ENCODE measurements at regions not wholly inside any gene's neighbourhood (a gene's known extent, or its start where the extent isn't known, plus 50 kb on each side); places are given as distances from the start of the nearest gene placed in this dataset.

DNA sequence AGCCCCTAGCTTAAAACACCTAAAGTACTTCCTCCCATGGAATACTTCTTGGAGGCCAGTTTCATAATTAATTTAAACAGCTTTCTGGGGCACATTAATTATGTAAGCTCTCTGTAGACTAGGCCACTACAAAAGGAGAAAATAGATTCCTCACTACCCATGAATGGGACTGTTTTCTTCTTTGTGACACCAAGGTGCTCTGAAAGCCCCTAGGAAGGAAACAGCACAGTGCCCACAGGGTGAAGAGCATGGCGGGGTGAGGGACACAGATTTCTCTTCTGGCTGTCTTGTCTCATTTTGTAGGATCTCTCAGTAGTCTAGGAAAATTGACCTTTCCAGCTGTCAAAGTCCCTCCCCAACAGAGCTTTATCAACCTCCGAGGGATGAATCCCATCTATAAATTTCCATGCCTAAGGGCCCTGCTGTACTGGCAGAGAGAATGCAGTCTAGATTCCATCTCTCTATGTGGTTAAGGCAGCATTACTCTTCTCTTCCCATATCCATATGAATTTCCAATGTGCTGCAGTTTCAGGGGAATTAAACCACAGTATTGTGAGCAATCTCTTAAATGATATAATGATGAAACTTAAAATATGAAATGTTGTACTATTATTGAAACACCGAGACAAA, 183.6 kb upstream of the GRIP1 start:
- TF ChIP-seq SAFB2 (CRISPR knock-in tag; IDR thresholded peaks at IDR 0.05; ENCODE audit: borderline replicate concordance, low read depth) (no peak), ZNF205 (CRISPR knock-in tag; IDR thresholded peaks at IDR 0.05) (no peak), MXD4 (CRISPR knock-in tag; IDR thresholded peaks at IDR 0.05) (no peak), FOXM1 (CRISPR knock-in tag; IDR thresholded peaks at IDR 0.05) (no peak), SP4 (CRISPR knock-in tag; IDR thresholded peaks at IDR 0.05) (no peak), EED (CRISPR knock-in tag; IDR thresholded peaks at IDR 0.05) (no peak), SIN3A (IDR thresholded peaks at IDR 0.05; ENCODE audit: borderline replicate concordance, low read depth, low read length) (no peak), ZNF33A (CRISPR knock-in tag; IDR thresholded peaks at IDR 0.05; ENCODE audit: borderline replicate concordance) (no peak), POLR2AphosphoS5 (IDR thresholded peaks at IDR 0.05; ENCODE audit: low read depth, low read length) (no peak), POLR2AphosphoS2 (IDR thresholded peaks at IDR 0.05; ENCODE audit: low read depth, low read length) (no peak)
- TF ChIP-seq, protein P1, sequence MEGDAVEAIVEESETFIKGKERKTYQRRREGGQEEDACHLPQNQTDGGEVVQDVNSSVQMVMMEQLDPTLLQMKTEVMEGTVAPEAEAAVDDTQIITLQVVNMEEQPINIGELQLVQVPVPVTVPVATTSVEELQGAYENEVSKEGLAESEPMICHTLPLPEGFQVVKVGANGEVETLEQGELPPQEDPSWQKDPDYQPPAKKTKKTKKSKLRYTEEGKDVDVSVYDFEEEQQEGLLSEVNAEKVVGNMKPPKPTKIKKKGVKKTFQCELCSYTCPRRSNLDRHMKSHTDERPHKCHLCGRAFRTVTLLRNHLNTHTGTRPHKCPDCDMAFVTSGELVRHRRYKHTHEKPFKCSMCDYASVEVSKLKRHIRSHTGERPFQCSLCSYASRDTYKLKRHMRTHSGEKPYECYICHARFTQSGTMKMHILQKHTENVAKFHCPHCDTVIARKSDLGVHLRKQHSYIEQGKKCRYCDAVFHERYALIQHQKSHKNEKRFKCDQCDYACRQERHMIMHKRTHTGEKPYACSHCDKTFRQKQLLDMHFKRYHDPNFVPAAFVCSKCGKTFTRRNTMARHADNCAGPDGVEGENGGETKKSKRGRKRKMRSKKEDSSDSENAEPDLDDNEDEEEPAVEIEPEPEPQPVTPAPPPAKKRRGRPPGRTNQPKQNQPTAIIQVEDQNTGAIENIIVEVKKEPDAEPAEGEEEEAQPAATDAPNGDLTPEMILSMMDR (CRISPR knock-in tag; IDR thresholded peaks at IDR 0.05) = no peak

All from HepG2 (cell line).